Fibroblast of skin of left biceps (primary cell): ENCODE measurements at regions not wholly inside any gene's neighbourhood (a gene's known extent, or its start where the extent isn't known, plus 50 kb on each side); places are given as distances from the start of the nearest gene placed in this dataset.
"Not testable (repeated sequence)": the region's sequence is repeated elsewhere in the genome, so short reads cannot be mapped to it uniquely, and the experiment has no call there.

Source experiments
- DNase-seq, 2 experiments: peaks; one replicate each; pipeline ENCODE4 v3.0.0-alpha.2; 2013; ENCODE audit warnings: low read depth in 2 of 2

DNA sequence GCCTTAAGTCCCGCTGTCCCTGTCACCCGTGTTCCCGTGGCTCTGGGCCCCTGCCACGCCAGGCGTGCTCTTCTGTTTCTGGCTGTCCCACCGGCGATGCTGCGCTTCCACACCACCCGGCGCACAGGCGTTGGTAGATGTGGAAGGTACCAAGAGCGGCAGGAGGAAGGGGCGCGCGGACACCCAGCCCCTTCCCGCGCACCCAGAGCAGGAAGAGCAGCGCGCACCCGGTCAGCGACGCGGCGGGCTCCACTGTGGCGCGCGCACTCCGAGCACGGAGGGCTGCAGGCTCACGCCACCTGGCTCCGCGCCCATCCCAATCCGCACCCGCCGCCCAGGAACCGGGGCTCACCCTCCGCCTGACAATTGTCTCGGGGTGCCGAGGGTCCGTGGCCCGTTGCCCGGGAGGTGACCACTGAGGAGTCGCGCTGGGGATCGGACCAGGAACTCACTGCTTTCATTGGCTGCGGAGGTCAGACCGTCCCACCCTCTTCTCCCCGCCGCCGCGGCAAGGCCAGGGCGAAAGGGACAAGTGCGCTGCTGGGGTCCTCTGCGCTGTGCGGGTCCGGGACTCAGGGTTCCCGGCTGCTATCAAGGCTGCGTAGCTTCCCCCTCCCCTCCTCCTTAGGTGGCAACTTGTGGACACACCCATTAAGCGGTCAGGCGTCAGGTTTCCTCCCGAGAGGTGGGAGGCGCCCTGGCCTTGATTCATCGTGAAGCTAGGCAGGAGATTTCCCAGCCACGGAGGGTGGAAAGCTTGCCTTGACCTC is 121.6 kb upstream of the ZNF92 start:
- no peak for DNase-seq

DNA sequence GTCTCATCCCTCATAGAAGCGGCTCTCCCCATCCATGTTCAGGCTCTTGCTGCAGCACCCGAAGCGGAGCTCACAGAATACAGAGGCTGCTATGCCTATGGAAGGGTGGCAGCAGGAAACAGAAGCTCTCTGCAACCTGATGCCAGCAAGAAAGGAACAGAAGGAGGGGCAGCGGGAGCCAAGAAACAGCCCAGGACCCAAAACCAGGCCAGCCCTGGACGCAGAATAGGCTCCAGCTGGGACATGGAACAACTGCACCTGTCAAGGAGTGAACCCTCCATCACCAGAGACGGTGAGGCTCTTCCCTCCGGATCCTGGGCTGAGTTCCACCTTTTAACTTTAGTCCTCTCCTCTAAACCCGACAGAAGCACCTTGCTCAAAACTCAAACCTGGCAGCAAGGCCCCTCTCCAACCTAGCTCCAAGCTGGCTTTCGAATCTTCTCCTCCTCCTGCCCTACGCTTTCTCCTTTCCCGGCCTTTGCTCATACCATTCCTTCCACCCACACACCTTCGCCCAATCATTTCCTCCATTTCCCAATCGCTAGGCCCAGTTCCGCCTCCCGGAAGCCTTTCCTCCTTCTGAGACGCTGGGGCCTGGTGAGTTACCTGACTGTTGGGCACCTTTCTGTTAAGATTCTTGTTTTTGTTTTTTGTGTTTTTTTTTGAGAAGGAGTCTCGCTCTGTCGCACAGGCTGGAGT is 122.8 kb upstream of the ZNF92 start:
- DNase-seq, result no peak

DNA sequence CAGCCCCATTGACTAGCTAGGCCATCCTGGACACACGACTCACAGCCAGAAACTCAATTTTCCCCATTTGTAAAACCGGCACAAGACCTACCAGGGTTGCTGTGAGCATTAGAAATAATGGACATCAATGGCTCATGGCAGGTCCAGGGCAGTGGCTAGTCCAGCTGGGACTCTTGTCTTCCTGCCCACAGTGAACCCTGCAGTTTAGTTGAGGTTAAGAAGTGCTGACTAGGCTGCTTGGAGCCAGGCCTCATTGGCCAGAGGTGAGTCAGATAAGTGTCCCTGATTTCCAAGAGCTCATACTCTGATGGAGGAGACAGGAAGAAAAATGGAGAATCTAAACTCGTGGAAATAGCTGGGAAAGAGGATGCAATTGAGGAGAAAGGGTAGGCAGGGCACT is 123.4 kb upstream of the ZNF92 start:
- DNase-seq, result no peak

DNA sequence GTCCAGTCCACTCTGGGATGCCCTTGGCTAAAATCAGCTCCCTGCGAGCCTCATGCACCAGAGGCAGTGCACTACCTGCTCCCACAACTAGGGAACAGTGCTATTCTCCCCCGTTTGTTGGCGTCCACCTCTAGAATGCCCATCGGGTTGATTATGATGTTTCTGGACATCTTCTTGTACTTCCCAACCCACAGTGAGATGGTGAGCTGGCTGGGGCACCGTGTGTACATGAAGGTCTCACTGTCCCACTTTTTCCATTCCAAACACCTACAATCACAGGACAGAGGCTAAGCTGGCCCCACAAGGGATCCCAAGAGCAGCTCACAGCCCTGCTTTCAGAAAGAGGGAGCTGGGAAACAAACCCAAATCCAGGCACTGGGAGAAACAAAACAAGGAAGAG is 126.2 kb upstream of the ZNF92 start:
- no peak for DNase-seq

- no peak for DNase-seq
Observed at GRCh38 chr7:65239707-65240352, 133.8 kb upstream of the ZNF92 start.

DNA sequence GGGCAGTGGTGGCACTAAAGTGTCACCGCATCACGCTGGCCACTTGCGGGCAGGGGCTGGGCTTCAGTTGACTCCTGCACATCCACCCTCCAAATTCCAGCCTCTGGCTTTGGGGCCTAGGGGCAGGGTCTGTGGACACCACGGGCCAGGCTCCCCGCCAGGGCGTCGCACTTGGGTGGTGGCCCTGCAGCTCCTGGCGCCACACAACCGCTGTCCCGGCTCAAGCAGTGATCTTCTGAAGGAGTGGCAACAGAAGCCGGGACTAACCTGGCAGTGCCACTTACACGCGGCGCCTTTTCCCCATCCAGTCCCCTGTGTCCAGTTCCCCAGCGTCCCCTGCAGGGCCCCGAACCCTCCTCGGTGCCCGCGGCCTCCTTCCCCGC is 134.3 kb upstream of the ZNF92 start:
- no peak for DNase-seq

DNA sequence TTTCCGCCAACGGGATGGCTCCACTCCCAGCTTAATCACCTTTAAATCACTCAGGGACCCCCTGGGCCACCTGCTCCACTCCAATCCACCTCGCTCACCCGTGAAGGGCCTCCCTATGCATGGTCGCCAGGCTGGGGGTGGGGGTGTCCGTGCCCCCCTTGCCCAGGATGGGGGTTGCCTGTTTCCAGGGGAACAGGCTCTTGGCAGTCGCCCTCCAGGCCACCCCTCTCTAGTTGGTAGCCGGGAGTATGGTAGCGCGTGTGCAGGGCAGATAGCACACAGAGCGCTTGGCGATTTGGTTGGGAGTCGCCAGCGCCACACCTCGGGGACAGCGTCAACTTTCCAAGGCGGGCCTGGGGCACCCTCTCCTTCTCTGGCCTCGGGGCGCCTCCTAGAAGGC is 134.9 kb upstream of the ZNF92 start:
- no peak for DNase-seq

DNA sequence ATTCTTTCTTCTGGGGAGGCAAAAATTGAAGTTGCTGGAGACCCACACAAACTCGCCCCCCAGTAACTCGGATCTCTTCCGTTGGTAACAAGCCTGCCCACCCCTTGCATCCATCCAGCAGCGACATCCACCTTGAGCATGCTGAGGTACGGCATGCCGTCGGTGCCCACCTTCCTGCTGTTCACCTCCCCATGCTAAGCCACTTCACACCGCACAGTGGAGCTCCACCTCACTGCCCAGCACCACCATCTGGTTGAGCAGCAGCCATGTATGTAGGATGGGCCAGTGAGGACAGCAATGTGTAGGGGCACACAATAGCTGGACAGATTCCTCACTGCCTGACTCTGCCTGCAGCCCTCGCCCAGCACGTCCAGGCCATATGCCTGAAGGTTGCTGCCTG is 138.1 kb upstream of the ZNF92 start:
- DNase-seq, result no peak

- DNase-seq, result no peak
Observed at GRCh38 chr7:65233409-65234034, 140.1 kb upstream of the ZNF92 start.

DNA sequence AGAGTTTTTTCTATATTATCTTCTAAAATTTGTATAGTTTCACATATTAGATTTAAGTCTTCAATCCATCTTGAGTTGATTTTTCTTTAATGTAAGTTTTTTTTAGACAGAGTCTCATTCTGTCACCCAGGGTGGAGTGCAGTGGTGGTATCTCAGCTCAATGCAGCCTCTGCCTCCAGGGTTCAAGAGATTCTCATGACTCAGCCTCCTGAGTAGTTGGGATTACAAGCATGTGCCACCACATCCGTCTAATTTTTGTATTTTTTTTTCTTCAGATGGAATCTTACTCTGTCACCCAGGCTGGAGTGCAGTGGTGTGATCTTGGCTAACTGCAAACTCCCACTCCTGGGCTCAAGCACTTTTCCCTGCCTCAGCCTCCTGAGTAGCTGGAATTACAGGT is 143.4 kb upstream of the ZNF92 start:
- no peak for DNase-seq

- DNase-seq, result no peak
Observed at GRCh38 chr7:65225422-65226006, 148.1 kb upstream of the ZNF92 start.

DNA sequence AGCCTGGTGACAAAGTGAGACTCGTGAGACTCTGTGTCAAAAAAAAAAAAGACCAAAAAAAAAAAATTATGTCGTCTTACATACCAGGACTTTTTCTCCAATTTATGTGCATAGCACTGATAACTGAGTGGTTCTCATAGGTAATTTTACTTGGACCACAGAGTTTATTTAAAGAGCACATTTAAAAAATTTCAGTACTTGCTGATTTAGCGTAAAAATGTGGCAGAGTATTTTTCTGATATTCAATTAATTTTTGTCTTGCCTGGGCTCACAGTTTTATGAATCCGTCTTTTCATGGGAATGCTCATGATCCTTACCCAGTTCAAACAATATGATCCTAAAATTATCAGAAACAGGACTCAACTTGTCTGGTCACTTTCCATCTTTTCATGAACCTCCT is 151.0 kb upstream of the ZNF92 start:
- no peak for DNase-seq

DNA sequence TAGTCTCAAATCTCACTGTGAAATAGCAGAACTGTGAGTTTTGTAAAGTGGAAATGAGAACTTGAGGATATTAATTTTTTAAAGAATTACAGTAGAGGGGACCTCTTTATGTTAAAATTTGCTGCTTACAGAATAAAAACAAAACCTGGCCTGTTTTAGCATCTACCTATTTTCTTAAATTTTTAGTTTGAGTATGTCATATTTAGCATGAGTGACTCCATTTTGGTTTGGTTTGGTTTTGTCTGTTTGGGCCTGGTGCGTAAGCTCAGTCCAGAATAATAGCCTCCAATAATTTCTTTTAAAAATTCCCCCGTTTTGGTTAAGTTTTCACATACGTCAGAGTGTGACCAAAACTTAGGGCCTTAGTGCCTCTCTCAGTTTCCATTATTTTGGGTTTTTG is 152.0 kb upstream of the ZNF92 start:
- DNase-seq, result no peak

DNA sequence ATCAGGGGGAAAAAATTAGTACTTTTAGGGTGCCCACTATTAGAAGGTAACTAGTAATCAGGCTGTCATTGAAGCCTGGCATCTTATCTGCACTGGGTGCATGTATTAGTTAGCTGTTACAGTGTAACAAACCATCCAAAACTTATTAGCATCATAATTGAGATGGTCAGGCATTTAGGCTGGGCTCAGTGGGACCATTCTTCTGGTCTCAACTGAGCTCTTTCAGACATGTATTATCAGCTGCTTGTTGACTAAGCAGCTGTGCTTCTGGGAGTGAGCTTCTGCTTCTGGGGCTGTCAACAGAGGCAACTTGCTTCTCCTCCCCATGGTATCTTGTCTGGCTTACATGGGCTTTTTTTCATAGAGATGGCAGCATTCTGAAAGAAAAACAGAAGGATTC is 154.0 kb upstream of the ZNF92 start:
- no peak for DNase-seq

- no peak for DNase-seq
Observed at GRCh38 chr7:65216469-65216868, 157.2 kb upstream of the ZNF92 start.

- not testable (repeated sequence) for DNase-seq
Observed at GRCh38 chr7:65213260-65213659, 160.4 kb upstream of the ZNF92 start.

GRCh38 chr7:65199221-65199620 is 174.4 kb upstream of the ZNF92 start:
- DNase-seq, result not testable (repeated sequence)

DNA sequence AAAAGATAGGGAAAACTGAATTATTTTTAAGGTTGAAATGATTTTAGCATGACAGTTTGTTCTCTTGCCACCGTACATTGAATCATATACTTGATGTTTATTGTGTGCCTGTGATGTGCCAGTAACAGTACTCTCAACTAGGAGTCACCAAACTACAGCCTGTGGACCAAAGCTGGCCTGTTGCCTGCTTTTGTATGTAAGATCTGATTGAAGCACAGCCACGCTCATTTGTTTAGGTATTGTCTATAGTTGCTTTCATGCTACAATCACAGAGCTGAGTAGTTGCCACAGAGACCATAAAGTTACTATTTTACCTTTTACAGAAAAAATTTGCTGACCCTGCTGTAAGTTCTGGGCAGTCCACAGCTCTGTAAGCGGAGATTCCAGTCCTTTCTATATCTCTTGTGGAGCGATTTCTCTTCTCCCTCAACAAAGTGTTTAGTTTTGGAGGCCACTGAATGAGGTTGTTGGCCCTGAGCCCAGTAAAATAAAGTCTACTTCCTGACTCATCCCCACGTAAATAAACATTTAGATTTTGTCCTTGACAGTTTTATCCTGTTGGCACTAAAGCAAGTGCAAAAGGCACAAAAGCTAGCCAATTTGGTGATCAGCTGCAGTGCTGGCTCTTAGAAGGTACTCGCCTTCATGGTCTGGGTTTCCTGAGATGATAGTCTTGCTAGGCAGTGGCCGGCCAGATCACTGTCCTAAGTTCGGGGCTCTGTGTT is 180.2 kb upstream of the ZNF92 start:
- DNase-seq, result not testable (repeated sequence)

DNA sequence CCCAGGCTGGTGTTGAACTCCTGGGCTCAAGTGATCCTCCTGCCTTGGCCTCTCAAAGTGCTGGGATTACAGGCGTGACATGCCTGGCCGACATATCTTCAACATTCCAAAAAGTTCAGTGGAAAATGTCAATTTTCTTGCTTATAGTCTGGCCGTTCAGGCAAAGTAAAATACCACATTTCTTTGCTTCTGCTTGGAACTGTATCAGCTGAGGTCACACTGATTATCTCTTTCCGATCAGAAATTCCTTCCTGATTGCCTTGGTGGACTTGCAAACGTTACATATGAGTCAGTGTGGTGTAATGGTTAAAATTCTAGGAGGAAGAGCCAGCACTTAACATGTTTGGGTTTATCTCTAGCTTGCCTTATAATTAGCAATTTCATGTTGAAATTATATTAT is 170.6 kb upstream of the ERV3-1 start:
- DNase-seq, result not testable (repeated sequence)

DNA sequence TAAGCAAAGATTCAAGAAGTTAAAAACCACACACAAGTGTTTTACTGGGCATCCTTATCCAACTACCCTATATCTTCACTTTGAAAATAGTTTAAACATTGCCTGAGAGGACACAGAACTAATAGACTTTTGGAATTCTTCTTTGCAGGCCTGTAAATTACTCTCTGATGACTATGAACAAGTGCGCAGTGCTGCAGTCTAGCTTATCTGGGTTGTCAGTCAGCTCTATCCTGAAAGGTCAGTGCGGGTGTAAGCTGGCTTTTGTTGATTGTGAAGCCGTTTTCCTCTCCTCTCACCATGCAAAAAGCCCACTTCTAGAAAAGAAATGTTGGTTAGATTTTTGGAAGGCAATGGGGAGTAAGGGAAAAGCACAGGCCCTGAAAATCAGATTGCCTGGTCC is 143.6 kb upstream of the ERV3-1 start:
- DNase-seq, result not testable (repeated sequence)

DNA sequence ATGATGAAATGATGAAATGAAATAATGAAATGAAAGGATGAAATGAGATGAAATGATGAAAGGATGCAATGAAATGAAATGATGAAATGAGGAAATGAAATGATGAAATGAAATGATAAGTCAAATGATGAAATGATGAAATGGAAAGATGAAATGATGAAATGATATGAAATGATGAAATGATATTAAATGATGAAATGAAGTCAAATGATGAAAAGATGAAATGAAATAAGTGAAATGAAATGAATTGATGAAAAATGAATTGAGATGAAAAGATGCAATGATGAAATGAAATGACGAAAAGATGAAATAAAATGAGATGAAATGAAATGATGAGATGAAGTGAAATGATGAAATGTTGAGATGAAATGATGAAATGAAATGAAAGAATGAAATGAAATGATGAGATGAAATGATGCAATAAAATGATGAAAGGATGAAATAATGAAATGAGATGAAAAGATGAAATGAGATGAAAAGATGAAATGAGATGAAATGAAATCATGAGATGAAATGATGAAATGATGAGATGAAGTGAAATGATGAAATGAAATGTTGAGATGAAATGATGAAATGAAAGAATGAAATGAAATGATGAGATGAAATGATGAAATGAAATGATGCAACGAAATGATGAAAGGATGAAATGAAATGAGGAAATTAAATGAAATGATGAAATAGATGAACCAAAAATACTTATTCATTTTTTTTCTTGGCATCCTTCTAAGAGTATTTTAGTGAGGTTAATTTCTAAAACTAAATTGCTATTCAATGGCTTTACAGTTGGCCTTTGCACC is 139.8 kb upstream of the ERV3-1 start:
- not testable (repeated sequence) for DNase-seq
